Activated T-cell treated with anti-CD3 and anti-CD28 coated beads for 4 hours (primary cell): ENCODE measurements at regions not wholly inside any gene's neighbourhood (a gene's known extent, or its start where the extent isn't known, plus 50 kb on each side); places are given as distances from the start of the nearest gene placed in this dataset.
"Not testable (repeated sequence)": the region's sequence is repeated elsewhere in the genome, so short reads cannot be mapped to it uniquely, and the experiment has no call there.

Experiments used
- DNase-seq: peaks from one replicate; pipeline ENCODE4 v3.0.0-alpha.2; 2020

- DNase-seq, result no peak
These were observed 56.4 kb downstream of the FOXF2 start for GRCh38 chr6:1445650-1446330.

DNA sequence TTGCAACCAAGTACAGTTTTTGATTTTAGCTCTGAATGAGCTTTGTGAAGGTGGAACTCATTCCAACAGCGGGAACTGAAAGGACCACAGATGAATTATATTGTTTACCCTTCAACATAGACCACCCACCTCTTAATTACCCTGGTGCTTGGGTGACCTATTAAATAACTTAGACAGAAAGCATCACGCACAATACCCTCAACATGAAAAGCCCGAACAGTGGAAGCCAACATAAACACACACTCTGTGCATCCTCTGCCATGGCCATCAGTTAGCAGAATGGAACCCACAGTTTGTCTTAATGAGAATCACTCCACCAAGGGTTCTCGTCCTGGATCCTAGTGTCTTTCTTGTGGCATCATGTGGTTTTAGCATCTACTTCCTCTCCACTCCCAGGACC, 60.5 kb downstream of the FOXF2 start:
- no peak for DNase-seq

DNA sequence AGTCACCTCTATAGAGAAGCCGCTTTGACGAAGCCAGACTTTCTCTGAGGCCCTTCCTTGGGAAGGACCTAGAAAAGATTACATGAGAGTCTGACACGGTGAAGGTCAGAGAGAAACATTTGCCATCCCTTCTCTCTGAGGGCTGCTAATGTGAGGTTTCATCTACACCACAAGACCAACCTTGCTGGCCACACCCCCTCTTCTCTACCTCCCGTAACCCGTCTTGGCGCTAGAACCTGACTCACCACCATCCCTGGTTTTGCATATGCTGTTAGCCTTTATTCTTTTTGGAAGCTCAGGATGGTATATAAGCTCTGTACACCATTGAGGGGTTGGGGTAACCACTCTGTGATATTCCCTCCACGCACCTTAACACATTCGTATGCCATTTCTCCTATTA, 63.6 kb downstream of the FOXF2 start:
- no peak for DNase-seq

GRCh38 chr6:1456816-1457215, 67.4 kb downstream of the FOXF2 start:
- DNase-seq, result not testable (repeated sequence)

DNA sequence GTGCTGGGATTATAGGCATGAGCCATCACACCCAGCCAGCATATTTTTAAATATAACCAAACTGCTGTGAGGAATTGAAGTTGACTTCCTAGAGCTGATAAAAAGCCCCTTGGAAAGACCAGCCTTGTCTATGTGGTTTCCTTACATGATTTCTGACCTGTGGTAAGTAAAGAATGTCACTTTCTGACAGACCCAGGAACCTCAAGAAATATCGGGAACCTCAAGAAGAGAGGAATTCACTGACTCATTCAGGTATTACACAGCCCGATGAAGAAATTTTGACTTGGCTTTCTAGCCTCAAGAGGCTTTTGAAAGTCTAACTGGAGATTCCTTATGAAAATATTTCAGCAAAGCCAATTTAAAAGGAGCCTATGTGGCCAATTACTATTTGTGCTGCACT, 71.8 kb downstream of the FOXF2 start:
- no peak for DNase-seq

GRCh38 chr6:1461736-1462135, 72.4 kb downstream of the FOXF2 start:
- DNase-seq, result no peak

DNA sequence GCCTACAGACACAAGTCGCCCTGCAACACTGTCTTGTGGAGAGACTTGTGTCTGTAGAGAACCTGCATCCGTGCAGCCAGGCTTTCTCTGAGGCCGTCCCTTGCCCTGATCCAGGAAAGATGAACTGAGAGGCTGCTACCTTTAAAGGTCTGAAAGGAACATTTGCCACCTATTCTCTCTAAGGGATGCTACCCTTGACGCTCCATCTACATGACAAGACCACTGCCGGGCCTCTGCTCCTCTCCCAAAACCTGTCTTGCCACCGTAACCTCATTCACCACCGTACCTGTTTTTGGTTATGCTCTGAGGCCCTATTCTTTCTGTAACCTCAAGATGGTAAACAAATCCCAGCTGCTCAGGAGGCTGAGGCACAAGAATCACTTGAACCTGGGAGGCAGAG, 73.9 kb downstream of the FOXF2 start:
- no peak for DNase-seq

GRCh38 chr6:1463751-1464426, 74.5 kb downstream of the FOXF2 start:
- no peak for DNase-seq

GRCh38 chr6:1464781-1465370, 75.5 kb downstream of the FOXF2 start:
- no peak for DNase-seq

- DNase-seq, result no peak
These were observed 78.8 kb downstream of the FOXF2 start for GRCh38 chr6:1468126-1468525.

DNA sequence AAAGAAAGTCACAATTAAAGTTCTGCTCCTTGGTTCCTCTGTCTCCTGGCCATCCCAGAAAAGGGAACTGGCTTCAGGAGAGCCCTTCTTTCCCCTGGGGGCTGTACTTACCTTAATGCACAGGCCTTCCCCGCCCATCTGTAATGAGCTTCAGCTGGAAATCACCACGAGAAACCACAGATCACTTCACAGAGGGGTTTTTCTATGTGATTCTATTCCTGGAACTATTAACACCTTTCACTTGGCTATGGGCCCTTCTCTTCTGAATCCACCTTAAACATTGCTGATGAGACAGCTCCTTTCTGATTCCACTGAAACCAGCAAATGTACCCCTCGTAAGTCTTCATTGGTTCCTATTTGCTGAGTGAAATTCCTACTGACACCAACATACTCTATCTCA, 80.7 kb downstream of the FOXF2 start:
- DNase-seq, result no peak

- no peak for DNase-seq
These were observed 83.3 kb downstream of the FOXF2 start for GRCh38 chr6:1472643-1473042.

DNA sequence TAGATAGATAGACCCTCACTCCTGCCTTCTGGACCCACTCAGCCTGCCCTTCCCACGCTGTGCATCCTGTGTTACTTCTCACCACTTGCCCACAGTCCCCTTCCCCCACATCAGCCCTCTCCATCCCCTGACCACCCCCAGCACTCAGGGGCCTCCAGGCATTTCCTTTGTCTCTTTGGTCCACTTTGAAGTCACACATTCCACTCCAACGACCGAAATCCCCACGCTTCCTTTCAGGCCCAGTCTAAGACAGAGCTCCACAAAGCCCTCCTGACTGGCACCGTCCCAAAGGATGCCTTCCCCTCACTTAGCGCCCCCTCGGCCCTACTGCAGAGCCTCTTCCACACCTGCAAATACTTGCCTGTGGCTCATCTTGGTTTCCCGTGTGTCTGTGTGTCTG, 83.8 kb downstream of the FOXF2 start:
- no peak for DNase-seq

DNA sequence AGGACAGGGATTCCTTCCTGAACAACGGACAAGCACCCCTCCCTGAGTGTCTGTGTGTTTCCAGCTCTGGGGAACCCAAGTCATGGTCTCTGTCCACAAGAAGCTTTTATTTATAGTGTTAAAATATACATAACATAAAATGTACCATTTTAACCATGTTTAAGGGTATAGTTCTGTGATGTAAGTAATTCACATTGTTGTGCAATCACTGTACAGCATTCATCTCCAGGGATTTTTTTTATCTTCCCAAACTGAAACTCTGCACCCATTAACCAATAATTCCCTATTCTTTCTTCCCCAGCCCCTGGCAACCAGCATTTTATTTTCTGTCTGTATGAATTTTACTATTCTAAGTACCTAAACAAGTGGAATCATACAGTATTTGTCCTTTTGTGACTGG, 84.2 kb downstream of the FOXF2 start:
- no peak for DNase-seq

DNA sequence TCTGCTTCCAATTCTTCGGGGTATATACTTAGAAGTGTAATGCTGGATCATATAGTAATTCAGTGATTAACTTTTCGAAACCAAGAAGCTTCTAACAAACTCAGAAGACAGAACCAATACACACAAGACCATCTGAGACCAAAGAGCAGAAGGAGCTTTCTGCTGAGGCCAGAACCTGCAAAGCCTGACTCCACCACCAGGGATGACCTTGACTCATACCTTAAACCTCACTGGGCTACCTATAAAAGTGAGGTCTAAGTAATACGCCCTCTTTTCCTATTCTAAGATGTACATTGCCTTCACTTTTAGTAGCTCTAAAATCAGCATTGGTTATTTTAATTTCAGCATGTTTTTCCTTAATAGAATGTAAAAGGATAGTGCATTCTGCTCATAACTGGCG, 84.8 kb downstream of the FOXF2 start:
- no peak for DNase-seq

DNA sequence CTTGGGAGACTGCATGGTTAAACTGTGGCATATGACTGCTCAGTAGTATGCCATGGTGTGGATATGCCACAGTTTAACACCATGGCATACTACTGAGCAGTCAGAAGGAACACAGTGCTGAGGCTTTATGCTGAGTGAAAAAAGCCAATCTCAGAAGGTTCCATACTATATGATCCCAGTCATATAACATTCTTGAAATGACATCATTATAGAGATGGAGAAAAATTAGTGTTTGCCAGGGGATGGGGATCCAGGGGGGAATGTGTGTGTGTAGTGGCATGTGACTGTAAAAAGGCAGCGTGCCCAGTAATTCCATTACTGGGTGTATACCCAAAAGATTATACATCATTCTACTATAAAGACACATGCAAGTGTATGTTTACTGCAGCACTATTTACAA, 85.8 kb downstream of the FOXF2 start:
- no peak for DNase-seq

DNA sequence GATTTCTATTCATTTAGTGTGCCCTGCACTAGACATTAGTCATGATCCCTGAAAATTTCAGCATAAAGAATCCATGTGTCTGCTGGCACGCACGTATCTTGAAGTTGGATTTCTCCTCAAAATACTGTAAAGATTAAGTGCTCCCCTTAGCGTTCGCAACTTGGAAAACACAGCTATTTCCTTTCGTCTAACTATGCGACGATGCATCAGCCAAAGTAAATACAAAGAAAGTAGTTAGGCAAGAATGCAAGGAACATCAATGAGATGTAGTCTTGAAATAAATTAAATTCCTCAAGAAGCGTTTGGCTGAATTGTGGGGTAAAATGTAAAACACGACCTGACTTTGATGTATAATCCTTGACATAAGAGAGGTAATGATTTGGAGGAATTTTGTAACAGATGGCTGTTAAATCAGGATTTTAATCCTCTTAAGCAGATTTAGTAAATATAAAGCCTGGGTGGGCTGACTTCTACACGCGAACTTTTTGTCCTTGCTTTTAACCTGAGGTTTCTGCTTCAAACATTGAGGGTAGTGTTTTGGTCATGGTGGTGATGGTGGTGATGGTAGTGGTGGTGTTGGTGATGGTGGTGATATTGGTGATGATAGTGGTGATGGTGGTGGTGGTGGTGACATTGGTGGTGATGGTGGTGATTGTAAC, 88.2 kb downstream of the FOXF2 start:
- no peak for DNase-seq

DNA sequence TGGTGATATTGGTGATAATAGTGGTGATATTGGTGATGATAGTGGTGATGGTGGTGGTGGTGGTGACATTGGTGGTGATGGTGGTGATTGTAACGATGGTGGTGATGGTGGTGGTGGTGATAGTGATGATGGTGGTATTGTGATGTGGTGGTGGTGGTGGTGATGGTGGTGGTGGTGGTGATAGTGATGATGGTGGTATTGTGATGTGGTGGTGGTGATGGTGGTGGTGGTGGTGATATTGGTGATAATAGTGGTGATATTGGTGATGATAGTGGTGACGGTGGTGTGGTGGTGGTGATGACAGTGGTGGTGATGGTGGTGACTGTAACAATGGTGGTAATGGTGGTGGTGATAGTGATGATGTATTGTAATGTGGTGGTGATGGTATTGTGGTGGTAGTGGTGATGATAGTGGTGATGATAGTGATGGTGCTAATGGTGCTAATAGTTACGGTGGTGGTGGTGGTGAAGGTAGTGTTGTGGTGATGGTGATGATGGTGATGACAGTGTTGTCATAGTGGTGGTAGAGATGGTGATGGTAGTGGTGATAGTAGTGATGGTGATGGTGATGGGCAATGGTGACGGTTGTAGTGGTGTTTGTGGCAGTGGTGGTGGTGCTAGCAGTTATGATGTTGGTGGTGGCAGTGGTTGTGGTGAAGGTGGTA, 88.9 kb downstream of the FOXF2 start:
- DNase-seq, result not testable (repeated sequence)

DNA sequence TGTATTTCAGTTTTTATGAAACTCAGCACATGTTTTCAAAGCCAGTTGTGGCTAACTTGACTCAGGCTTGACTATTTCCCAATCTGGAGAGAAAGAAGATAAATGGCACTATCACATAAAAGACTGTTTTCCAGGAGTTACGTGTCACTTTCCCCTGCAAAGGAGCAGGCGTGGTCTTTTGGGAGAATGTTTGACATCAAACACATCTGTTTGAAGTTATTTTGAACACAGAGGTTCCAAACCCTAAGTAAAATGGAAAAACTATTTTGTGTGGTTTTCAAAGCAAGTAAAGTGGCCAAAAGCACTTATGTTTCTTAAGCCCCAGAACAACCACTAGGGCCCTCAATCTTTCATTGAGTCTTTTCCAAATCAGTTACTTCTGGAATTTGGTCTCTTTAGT, 89.7 kb downstream of the FOXF2 start:
- no peak for DNase-seq

DNA sequence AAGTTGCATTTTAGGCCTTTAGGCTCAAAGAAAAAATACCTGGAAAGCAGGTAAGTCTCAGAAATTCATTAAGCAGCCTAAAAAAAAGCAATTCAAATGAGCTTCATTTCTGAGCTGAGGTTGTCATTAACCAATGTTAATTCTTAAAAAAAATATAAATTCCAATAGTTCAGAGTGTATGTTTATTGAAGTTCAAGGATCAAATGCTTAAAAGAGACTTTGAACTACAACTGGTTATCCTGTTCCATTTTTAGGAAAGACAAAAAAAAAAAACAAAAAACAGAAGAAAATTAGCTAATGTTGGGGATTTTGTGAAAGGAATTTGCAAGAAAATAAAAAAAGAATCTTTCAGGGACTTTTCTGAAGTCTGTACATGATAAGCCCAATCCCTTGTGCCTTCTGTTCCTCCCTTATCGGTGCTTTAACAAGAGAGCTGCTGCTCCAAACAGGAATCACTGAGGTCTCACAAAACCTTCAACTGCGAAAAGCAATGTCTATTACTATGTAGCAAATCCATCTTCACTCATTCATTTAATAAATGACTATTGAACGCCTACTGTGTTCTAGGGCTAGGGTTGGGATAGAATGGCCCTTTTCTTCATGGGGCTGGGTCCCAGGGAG, 90.3 kb downstream of the FOXF2 start:
- no peak for DNase-seq

DNA sequence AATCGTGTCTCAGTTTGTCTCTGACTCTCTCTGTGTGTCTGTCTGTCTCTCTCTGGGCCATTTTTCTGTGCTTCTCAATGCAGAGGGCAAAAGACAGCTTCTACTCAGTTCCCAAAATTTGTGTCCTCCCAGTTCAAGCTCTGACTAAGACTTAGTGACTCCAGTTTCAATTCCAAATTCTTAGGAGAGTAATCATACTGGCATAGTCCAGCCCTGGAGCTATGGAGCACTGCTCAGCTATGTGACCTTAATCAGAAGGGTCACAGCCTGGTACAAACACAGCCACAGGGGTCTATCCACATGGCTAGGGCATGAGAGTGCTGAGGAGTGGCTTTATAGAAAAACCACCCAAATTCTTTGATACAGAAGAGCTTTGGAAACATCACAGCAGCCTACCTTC, 91.9 kb downstream of the FOXF2 start:
- no peak for DNase-seq

DNA sequence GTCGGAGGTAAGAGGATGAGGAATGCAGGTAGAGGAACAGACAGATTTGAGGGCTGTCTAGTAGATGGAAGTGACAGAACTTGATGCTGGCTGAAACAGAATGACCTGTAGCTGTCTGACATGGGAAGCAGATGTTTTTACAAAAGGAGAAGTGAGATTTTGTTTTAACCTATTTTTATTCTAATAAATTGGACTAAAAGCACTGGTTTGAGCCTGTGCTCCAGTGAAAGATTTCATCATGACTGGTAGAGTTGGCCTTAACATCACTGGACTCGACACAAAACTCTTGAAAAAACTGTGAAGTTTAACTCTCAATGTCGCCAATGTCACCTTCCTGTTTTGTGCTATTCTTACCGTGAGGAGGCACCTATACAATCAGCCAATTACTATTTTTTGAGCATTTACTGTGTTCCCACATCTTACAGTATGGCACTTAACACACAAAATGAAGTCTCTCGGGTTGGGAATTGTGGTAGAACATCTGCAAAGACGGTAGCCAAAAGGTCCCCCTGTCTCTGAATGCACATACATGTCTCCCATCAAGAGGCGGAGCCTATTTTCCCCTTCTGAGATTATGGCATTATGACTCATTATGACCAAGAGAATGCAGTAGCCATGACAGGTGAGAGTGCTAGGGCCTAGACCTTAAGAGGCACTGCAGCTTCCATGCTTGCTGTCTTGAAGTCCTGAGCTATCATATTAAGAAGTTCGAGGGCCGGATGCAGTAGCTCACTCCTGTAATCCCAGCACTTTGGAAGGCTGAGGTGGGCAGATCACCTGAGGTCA, 93.2 kb downstream of the FOXF2 start:
- DNase-seq, result no peak
